ENCODE measurements at regions not wholly inside any gene's neighbourhood (a gene's known extent, or its start where the extent isn't known, plus 50 kb on each side); places are given as distances from the start of the nearest gene placed in this dataset.

GRCh38 chr12:47025798-47026197 lies 53.6 kb upstream of the PCED1B start:
- no peak for TF ChIP-seq MYC (IDR thresholded peaks at IDR 0.05; ENCODE audit: low read depth, low read length)
- no peak for TF ChIP-seq CTCF (IDR thresholded peaks at IDR 0.05; ENCODE audit: low read depth, low read length)

Measured in NB4 (cell line).